GM23338 (cell line): ENCODE measurements at regions not wholly inside any gene's neighbourhood (a gene's known extent, or its start where the extent isn't known, plus 50 kb on each side); places are given as distances from the start of the nearest gene placed in this dataset.

Experiments
- ATAC-seq: fragments of 200-7000 bp; cut with Tn5 transposase; 3 replicates; pipeline ENCODE4 v1.9.1; 2020
- DNase-seq: peaks from one replicate; pipeline ENCODE4 v3.0.0-alpha.2; 2015; ENCODE audit warnings: low spot score
- H2AFZ ChIP-seq: fragments of 200-600 bp; sonication (generic); 2 replicates; pipeline ENCODE4 v1.8.0; 2016; ENCODE audit warnings: antibody characterized with exemption, mild to moderate bottlenecking, moderate library complexity
- H3F3A ChIP-seq: fragments of 200-600 bp; sonication (generic); replicated peaks from 2 replicates; pipeline ENCODE4 v1.8.0; 2017; ENCODE audit warnings: antibody characterized with exemption, mixed run types, low read depth
- H3K27ac ChIP-seq: fragments of 200-600 bp; sonication (generic); 2 replicates; pipeline ENCODE4 v1.6.1; 2016; ENCODE audit warnings: low read depth
- H3K27me3 ChIP-seq: fragments of 200-600 bp; sonication (generic); 2 replicates; pipeline ENCODE4 v1.8.0; 2016; ENCODE audit warnings: mild to moderate bottlenecking, mixed run types, moderate library complexity; ENCODE audit not compliant: insufficient read depth
- H3K36me3 ChIP-seq: fragments of 200-600 bp; sonication (generic); 2 replicates; pipeline ENCODE4 v1.8.0; 2016; ENCODE audit warnings: mild to moderate bottlenecking; ENCODE audit not compliant: insufficient read depth
- H3K4me1 ChIP-seq: fragments of 200-600 bp; sonication (generic); 2 replicates; pipeline ENCODE4 v1.8.0; 2016; ENCODE audit warnings: mild to moderate bottlenecking, moderate library complexity; ENCODE audit not compliant: insufficient read depth
- H3K4me2 ChIP-seq: fragments of 200-600 bp; sonication (generic); 2 replicates; pipeline ENCODE4 v1.7.1; 2017; ENCODE audit warnings: mixed run types
- H3K4me3 ChIP-seq: fragments of 200-600 bp; sonication (generic); 2 replicates; pipeline ENCODE4 v1.6.1; 2016; ENCODE audit warnings: mixed run types
- H3K79me2 ChIP-seq: fragments of 200-600 bp; sonication (generic); replicated peaks from 2 replicates; pipeline ENCODE4 v1.8.0; 2017; ENCODE audit warnings: mild to moderate bottlenecking; ENCODE audit not compliant: insufficient read depth
- H3K9me2 ChIP-seq: fragments of 200-600 bp; sonication (generic); 2 replicates; pipeline ENCODE4 v1.8.0; 2017; ENCODE audit not compliant: insufficient read depth
- H4K20me1 ChIP-seq: fragments of 200-600 bp; sonication (generic); replicated peaks from 2 replicates; pipeline ENCODE4 v1.8.0; 2017; ENCODE audit warnings: mild to moderate bottlenecking; ENCODE audit not compliant: insufficient read depth
- H3K27ac Mint-ChIP-seq: 2 replicates; pipeline ENCODE4 v1.8.0; 2020; ENCODE audit warnings: inconsistent platforms, mild to moderate bottlenecking, moderate library complexity, mixed read lengths
- H3K27me3 Mint-ChIP-seq: 3 replicates; pipeline ENCODE4 v1.8.0; 2022; ENCODE audit warnings: low read depth, mild to moderate bottlenecking, moderate library complexity, mixed read lengths, inconsistent platforms; ENCODE audit not compliant: insufficient read depth, poor library complexity
- H3K36me3 Mint-ChIP-seq: 3 replicates; pipeline ENCODE4 v1.8.0; 2021; ENCODE audit warnings: low read depth, mild to moderate bottlenecking, inconsistent platforms, moderate library complexity, mixed read lengths
- H3K4me1 Mint-ChIP-seq: 3 replicates; pipeline ENCODE4 v1.8.0; 2020; ENCODE audit warnings: mild to moderate bottlenecking, inconsistent platforms, mixed read lengths
- H3K4me3 Mint-ChIP-seq: 3 replicates; pipeline ENCODE4 v1.8.0; 2021; ENCODE audit warnings: moderate library complexity, mild to moderate bottlenecking, inconsistent platforms, mixed read lengths
- H3K9me3 Mint-ChIP-seq: 3 replicates; pipeline ENCODE4 v1.8.0; 2020; ENCODE audit warnings: moderate library complexity, mild to moderate bottlenecking, inconsistent platforms, mixed read lengths
- CREB1 ChIP-seq: fragments of 250-450 bp; sonication (Bioruptor Pico); IDR thresholded peaks from 2 replicates; pipeline ENCODE4 v1.5.0; 2020; ENCODE audit warnings: low read depth, mild to moderate bottlenecking, moderate library complexity
- ETS1 ChIP-seq: IDR thresholded peaks from 2 replicates; pipeline ENCODE4 v1.6.1; 2016; ENCODE audit warnings: antibody characterized with exemption
- EZH2 ChIP-seq: fragments of 200-600 bp; sonication (generic); IDR thresholded peaks from one replicate; pipeline ENCODE4 v1.8.0; 2017; ENCODE audit warnings: antibody characterized with exemption, mild to moderate bottlenecking, low read depth; ENCODE audit not compliant: unreplicated experiment
- EZH2phosphoT487 ChIP-seq: fragments of 200-600 bp; sonication (generic); IDR thresholded peaks from one replicate; pipeline ENCODE4 v1.8.1; 2018; ENCODE audit warnings: antibody characterized with exemption; ENCODE audit not compliant: unreplicated experiment
- POLR2AphosphoS5 ChIP-seq: IDR thresholded peaks from 2 replicates; pipeline ENCODE4 v1.6.1; 2016; ENCODE audit warnings: antibody characterized with exemption, low read depth
- STAT1 ChIP-seq: IDR thresholded peaks from one replicate; pipeline ENCODE4 v1.6.1; 2016; ENCODE audit warnings: antibody characterized with exemption; ENCODE audit not compliant: unreplicated experiment
- ZNF331 ChIP-seq: fragments of 250-450 bp; sonication (Bioruptor Pico); IDR thresholded peaks from 2 replicates; pipeline ENCODE4 v1.5.0; 2020; ENCODE audit warnings: low read depth, mild to moderate bottlenecking, moderate library complexity
- TF ChIP-seq, protein P1 (sequence below), 2 experiments: fragments of 200-600 bp in 1 of 2; sonication (generic) in 1 of 2; conservative IDR thresholded peaks; 2 replicates each; pipeline versions ENCODE4 v1.5.1 to v1.6.1; 2016 to 2017; ENCODE audit warnings: antibody characterized with exemption in 2 of 2, low read depth in 2 of 2, mild to moderate bottlenecking in 2 of 2, moderate library complexity in 1 of 2
- TF ChIP-seq, protein P2 (sequence below): IDR thresholded peaks from one replicate; pipeline ENCODE4 v1.6.1; 2018; ENCODE audit warnings: antibody characterized with exemption; ENCODE audit not compliant: unreplicated experiment

- no peak for TF ChIP-seq ETS1
- no peak for TF ChIP-seq STAT1
- TF ChIP-seq EZH2, result no peak
- no peak for TF ChIP-seq ZNF331 (CRISPR knock-in tag)
- TF ChIP-seq, protein P1, sequence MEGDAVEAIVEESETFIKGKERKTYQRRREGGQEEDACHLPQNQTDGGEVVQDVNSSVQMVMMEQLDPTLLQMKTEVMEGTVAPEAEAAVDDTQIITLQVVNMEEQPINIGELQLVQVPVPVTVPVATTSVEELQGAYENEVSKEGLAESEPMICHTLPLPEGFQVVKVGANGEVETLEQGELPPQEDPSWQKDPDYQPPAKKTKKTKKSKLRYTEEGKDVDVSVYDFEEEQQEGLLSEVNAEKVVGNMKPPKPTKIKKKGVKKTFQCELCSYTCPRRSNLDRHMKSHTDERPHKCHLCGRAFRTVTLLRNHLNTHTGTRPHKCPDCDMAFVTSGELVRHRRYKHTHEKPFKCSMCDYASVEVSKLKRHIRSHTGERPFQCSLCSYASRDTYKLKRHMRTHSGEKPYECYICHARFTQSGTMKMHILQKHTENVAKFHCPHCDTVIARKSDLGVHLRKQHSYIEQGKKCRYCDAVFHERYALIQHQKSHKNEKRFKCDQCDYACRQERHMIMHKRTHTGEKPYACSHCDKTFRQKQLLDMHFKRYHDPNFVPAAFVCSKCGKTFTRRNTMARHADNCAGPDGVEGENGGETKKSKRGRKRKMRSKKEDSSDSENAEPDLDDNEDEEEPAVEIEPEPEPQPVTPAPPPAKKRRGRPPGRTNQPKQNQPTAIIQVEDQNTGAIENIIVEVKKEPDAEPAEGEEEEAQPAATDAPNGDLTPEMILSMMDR (conservative IDR thresholded peaks at IDR 0.05; ENCODE audit: low read depth in 2 of 2), result no peak
These were observed 233.0 kb upstream of the TCERG1L start (continued) for GRCh38 chr10:131544495-131544894.

DNA sequence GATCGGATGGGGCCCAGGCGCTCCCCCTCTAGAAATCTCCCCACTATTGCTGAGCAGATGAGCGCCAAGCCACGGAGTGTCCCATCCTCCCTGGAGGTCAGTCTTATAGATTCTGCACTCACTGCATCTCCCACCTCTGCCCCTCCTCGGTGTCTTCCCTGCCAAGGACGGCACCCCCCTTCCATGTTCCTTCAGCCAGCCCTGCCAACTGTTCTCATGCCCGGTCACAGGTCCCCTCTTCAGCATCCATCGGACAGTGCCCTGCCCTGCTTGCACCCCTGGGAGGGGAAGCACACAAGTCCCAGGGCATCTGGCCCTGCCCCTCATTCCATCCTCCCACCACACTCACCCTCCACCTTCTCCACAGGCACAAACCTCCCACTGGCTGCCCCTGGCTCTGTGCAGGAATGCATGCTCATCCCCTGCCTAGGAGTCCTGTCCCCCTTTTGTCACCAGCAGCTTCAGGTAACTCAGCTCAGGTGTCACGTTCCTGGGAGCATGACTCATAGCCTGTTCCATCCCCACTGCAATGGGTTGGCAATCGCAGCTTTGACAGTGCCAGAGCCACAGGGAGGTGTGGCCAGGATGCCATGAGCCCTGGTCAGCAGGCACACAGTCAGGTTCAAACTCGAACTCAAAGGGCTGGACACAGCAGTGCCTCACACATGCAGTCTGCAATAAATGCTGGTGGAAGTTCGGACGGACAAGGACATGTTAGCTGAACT lies 234.7 kb upstream of the TCERG1L start:
- DNase-seq (no peak), ATAC-seq (no peak; the same call in 2 of the 3 replicates)
- peaks cover 11% of the 10 kb centered on the region for H3K36me3 Mint-ChIP-seq
- no peaks in the 10 kb centered on the region for H3K27me3 ChIP-seq
- peaks cover 93% of the 10 kb centered on the region for H3K9me3 Mint-ChIP-seq
- H3K4me1 ChIP-seq, result no peaks in the 10 kb centered on the region
- no peak overlapping the region for H3K27ac ChIP-seq
- H3K4me3 Mint-ChIP-seq, result no peak overlapping the region
- H4K20me1 ChIP-seq, result no peaks in the 10 kb centered on the region
- H3K4me2 ChIP-seq, result no peak overlapping the region
- H3K27ac Mint-ChIP-seq, result no peak overlapping the region
- no peaks in the 10 kb centered on the region for H3K36me3 ChIP-seq
- H2AFZ ChIP-seq, result no peak overlapping the region
- no peak overlapping the region for H3K4me3 ChIP-seq
- no peaks in the 10 kb centered on the region for H3K9me2 ChIP-seq
- H3K27me3 Mint-ChIP-seq, result peaks cover 7% of the 10 kb centered on the region
- H3F3A ChIP-seq, result no peaks in the 10 kb centered on the region
- no peak for TF ChIP-seq CREB1 (CRISPR knock-in tag)
- TF ChIP-seq ETS1, result no peak
- TF ChIP-seq EZH2phosphoT487, result no peak
- TF ChIP-seq POLR2AphosphoS5, result no peak
- TF ChIP-seq, protein P2, sequence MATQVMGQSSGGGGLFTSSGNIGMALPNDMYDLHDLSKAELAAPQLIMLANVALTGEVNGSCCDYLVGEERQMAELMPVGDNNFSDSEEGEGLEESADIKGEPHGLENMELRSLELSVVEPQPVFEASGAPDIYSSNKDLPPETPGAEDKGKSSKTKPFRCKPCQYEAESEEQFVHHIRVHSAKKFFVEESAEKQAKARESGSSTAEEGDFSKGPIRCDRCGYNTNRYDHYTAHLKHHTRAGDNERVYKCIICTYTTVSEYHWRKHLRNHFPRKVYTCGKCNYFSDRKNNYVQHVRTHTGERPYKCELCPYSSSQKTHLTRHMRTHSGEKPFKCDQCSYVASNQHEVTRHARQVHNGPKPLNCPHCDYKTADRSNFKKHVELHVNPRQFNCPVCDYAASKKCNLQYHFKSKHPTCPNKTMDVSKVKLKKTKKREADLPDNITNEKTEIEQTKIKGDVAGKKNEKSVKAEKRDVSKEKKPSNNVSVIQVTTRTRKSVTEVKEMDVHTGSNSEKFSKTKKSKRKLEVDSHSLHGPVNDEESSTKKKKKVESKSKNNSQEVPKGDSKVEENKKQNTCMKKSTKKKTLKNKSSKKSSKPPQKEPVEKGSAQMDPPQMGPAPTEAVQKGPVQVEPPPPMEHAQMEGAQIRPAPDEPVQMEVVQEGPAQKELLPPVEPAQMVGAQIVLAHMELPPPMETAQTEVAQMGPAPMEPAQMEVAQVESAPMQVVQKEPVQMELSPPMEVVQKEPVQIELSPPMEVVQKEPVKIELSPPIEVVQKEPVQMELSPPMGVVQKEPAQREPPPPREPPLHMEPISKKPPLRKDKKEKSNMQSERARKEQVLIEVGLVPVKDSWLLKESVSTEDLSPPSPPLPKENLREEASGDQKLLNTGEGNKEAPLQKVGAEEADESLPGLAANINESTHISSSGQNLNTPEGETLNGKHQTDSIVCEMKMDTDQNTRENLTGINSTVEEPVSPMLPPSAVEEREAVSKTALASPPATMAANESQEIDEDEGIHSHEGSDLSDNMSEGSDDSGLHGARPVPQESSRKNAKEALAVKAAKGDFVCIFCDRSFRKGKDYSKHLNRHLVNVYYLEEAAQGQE, result no peak
- no peaks in the 10 kb centered on the region for H3K79me2 ChIP-seq
- H3K4me1 Mint-ChIP-seq, result no peaks in the 10 kb centered on the region
